DND-41 (cell line): ENCODE measurements at regions not wholly inside any gene's neighbourhood (a gene's known extent, or its start where the extent isn't known, plus 50 kb on each side); places are given as distances from the start of the nearest gene placed in this dataset.

Source experiments
- ATAC-seq: fragments of 200-7000 bp; cut with Tn5 transposase; 3 replicates; pipeline ENCODE4 v1.9.1; 2021; ENCODE audit warnings: low read depth; ENCODE audit not compliant: insufficient read depth
- DNase-seq: peaks from one replicate; pipeline ENCODE4 v3.0.0-alpha.2; 2020
- H2AFZ ChIP-seq: 2 replicates; pipeline ENCODE4 v1.6.0; 2012; ENCODE audit warnings: low read depth, low read length
- H3K27ac ChIP-seq: 2 replicates; pipeline ENCODE4 v1.5.1; 2012; ENCODE audit warnings: low read length, inconsistent platforms
- H3K27me3 ChIP-seq: fragments of 200-600 bp; sonication (generic); 2 replicates; pipeline ENCODE4 v1.6.0; 2012; ENCODE audit warnings: low read length, mild to moderate bottlenecking, inconsistent platforms; ENCODE audit not compliant: insufficient read depth, poor library complexity
- H3K36me3 ChIP-seq: 2 replicates; pipeline ENCODE4 v1.5.1; 2012; ENCODE audit warnings: low read length, inconsistent platforms; ENCODE audit not compliant: insufficient read depth
- H3K4me1 ChIP-seq: 2 replicates; pipeline ENCODE4 v1.5.1; 2012; ENCODE audit warnings: mild to moderate bottlenecking, low read length; ENCODE audit not compliant: insufficient read depth
- H3K4me2 ChIP-seq: 2 replicates; pipeline ENCODE4 v1.6.0; 2012; ENCODE audit warnings: mild to moderate bottlenecking, moderate library complexity, low read length, inconsistent platforms; ENCODE audit not compliant: insufficient read depth
- H3K4me3 ChIP-seq, 2 experiments: fragments of 200-600 bp in 1 of 2; shearing (Covaris generic) in 1 of 2; 2 replicates each; pipeline ENCODE4 v1.5.1; 2012 to 2016; ENCODE audit warnings: inconsistent platforms in 2 of 2, low read length in 2 of 2, mild to moderate bottlenecking in 2 of 2, low read depth in 1 of 2, moderate library complexity in 1 of 2
- H3K79me2 ChIP-seq: 2 replicates; pipeline ENCODE4 v1.6.0; 2012; ENCODE audit warnings: low read length, inconsistent platforms; ENCODE audit not compliant: insufficient read depth
- H3K9ac ChIP-seq: 2 replicates; pipeline ENCODE4 v1.6.0; 2012; ENCODE audit warnings: low read depth, mild to moderate bottlenecking, inconsistent platforms, low read length, moderate library complexity
- H3K9me3 ChIP-seq: 2 replicates; pipeline ENCODE4 v1.5.1; 2012; ENCODE audit warnings: low read length, moderate library complexity, mild to moderate bottlenecking, inconsistent platforms; ENCODE audit not compliant: insufficient read depth, severe bottlenecking
- H4K20me1 ChIP-seq: 2 replicates; pipeline ENCODE4 v1.6.0; 2012; ENCODE audit warnings: low read length; ENCODE audit not compliant: insufficient read depth
- EZH2 ChIP-seq: IDR thresholded peaks from 3 replicates; pipeline ENCODE4 v1.6.1; 2012; ENCODE audit warnings: borderline replicate concordance, low read depth, mild to moderate bottlenecking, moderate library complexity, low read length, inconsistent platforms; ENCODE audit not compliant: severe bottlenecking
- TF ChIP-seq, protein P1 (sequence below): IDR thresholded peaks from 2 replicates; pipeline ENCODE4 v1.5.1; 2012; ENCODE audit warnings: borderline replicate concordance, low read length, moderate library complexity, mild to moderate bottlenecking; ENCODE audit not compliant: poor library complexity, severe bottlenecking; ENCODE audit errors: extremely low read depth

- TF ChIP-seq, protein P1, sequence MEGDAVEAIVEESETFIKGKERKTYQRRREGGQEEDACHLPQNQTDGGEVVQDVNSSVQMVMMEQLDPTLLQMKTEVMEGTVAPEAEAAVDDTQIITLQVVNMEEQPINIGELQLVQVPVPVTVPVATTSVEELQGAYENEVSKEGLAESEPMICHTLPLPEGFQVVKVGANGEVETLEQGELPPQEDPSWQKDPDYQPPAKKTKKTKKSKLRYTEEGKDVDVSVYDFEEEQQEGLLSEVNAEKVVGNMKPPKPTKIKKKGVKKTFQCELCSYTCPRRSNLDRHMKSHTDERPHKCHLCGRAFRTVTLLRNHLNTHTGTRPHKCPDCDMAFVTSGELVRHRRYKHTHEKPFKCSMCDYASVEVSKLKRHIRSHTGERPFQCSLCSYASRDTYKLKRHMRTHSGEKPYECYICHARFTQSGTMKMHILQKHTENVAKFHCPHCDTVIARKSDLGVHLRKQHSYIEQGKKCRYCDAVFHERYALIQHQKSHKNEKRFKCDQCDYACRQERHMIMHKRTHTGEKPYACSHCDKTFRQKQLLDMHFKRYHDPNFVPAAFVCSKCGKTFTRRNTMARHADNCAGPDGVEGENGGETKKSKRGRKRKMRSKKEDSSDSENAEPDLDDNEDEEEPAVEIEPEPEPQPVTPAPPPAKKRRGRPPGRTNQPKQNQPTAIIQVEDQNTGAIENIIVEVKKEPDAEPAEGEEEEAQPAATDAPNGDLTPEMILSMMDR = no peak
- TF ChIP-seq EZH2 = no peak
- H3K27ac ChIP-seq = no peak overlapping the region
- ATAC-seq (no peak), DNase-seq (no peak)
- no peak overlapping the region for H3K9ac ChIP-seq
- H3K27me3 ChIP-seq = no peaks in the 10 kb centered on the region
- H3K4me1 ChIP-seq = no peaks in the 10 kb centered on the region
- H3K4me2 ChIP-seq = no peak overlapping the region
- H4K20me1 ChIP-seq = no peaks in the 10 kb centered on the region
- no peaks in the 10 kb centered on the region for H3K36me3 ChIP-seq
- H3K79me2 ChIP-seq = no peaks in the 10 kb centered on the region
- H3K4me3 ChIP-seq = no peak overlapping the region
- H3K9me3 ChIP-seq = no peaks in the 10 kb centered on the region
- H2AFZ ChIP-seq = no peak overlapping the region
These were observed 149.9 kb downstream of the CYRIA start for GRCh38 chr2:16515696-16516095.

DNA sequence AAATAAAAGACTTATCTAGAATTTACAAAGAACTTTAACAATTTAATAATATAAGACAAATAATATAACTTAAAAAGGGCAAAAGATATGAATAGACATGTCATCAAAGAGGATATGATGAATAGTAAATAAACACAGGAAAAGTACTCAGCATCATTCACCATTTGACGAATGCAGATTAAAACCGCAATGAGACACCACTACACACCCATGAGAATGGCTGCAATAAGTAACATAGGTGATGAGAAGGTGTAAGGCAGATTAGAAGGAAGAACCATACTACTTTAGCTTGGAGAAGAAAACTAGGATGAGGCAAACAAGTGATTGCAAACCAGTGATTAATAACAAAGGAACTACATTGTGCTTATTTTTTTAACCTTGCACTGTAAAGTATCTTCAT is 152.0 kb downstream of the CYRIA start:
- H3K79me2 ChIP-seq = no peaks in the 10 kb centered on the region
- no peak overlapping the region for H3K4me2 ChIP-seq
- no peaks in the 10 kb centered on the region for H3K27me3 ChIP-seq
- no peak for TF ChIP-seq EZH2
- TF ChIP-seq, protein P1 = no peak
- no peak for DNase-seq
- ATAC-seq = no peak
- H3K36me3 ChIP-seq = no peaks in the 10 kb centered on the region
- H3K9me3 ChIP-seq = no peaks in the 10 kb centered on the region
- H3K4me1 ChIP-seq = no peaks in the 10 kb centered on the region
- no peak overlapping the region for H3K27ac ChIP-seq
- H4K20me1 ChIP-seq = no peaks in the 10 kb centered on the region
- no peak overlapping the region for H3K9ac ChIP-seq
- H2AFZ ChIP-seq = no peak overlapping the region
- H3K4me3 ChIP-seq = no peak overlapping the region

- Histone ChIP-seq H3K4me1 (no peaks in the 10 kb centered on the region), H3K4me3 (no peak overlapping the region), H3K27me3 (no peaks in the 10 kb centered on the region), H3K36me3 (no peaks in the 10 kb centered on the region), H3K79me2 (no peaks in the 10 kb centered on the region), H3K27ac (no peak overlapping the region), H2AFZ (no peak overlapping the region), H3K4me2 (no peak overlapping the region), H3K9ac (no peak overlapping the region), H4K20me1 (no peaks in the 10 kb centered on the region), H3K9me3 (no peaks in the 10 kb centered on the region)
- ATAC-seq (no peak), DNase-seq (no peak)
- no peak for TF ChIP-seq EZH2
- TF ChIP-seq, protein P1 = no peak
These were observed 154.6 kb downstream of the CYRIA start for GRCh38 chr2:16511041-16511440.

DNA sequence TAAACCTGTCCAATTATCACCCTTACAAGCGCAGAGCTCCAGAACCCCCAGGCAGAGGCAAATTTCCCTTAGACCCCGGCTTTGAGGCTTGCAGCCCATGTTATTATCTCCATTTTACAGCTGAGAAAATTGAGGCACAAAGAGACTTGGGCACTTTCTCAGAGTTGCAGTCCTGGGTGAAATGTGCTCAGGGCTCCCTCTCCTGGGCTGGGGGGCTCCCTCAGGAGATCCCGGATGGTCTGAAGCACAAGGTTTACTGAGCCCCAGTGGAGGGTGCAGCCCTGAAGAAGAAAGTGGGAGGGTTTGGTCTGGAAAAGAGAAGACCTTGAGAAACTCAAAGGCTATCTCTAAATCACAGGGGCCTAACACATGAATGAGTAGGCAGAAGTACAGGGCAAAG is 156.6 kb downstream of the CYRIA start:
- Histone ChIP-seq H3K36me3 (no peaks in the 10 kb centered on the region), H3K9me3 (no peaks in the 10 kb centered on the region), H3K4me2 (no peak overlapping the region), H3K4me3 (no peak overlapping the region), H4K20me1 (no peaks in the 10 kb centered on the region), H3K9ac (no peak overlapping the region), H2AFZ (no peak overlapping the region), H3K79me2 (no peaks in the 10 kb centered on the region), H3K27me3 (no peaks in the 10 kb centered on the region), H3K27ac (no peak overlapping the region), H3K4me1 (no peaks in the 10 kb centered on the region)
- TF ChIP-seq, protein P1 = no peak
- no peak for TF ChIP-seq EZH2
- DNase-seq (no peak), ATAC-seq (no peak)
